NOMO-1 (cell line): ENCODE measurements at regions not wholly inside any gene's neighbourhood (a gene's known extent, or its start where the extent isn't known, plus 50 kb on each side); places are given as distances from the start of the nearest gene placed in this dataset.
A peak's percentile ranks its signal among the peaks of the same experiment; 100 is the strongest.
"Not testable (repeated sequence)": the region's sequence is repeated elsewhere in the genome, so short reads cannot be mapped to it uniquely, and the experiment has no call there.

Experiments
- DNase-seq, 2 experiments: peaks; one replicate each; lab custom pipeline; 2025; ENCODE audit not compliant: unreplicated experiment in 2 of 2; lab: John Stamatoyannopoulos, UW

DNA sequence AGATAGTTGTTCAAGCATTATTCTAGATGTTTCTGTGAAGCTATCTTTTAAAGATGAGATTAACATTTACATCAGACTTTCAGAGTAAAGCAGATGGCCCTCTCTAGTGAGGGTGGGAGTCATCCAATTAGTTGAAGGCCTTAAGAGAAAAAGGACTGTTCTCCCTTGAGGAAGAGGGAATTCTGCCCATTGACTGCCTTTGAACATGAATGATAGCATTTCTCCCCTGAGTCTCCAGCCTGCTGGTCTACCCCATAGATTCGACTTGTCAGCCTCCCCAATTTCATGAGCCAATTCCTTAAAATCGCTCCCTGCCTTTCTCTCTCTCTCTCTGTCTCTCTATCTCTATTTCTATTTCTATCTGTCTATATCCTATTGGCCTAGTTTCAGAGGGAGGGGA is 115.5 kb downstream of the EBLN2 start:
- DNase-seq: no peak

DNA sequence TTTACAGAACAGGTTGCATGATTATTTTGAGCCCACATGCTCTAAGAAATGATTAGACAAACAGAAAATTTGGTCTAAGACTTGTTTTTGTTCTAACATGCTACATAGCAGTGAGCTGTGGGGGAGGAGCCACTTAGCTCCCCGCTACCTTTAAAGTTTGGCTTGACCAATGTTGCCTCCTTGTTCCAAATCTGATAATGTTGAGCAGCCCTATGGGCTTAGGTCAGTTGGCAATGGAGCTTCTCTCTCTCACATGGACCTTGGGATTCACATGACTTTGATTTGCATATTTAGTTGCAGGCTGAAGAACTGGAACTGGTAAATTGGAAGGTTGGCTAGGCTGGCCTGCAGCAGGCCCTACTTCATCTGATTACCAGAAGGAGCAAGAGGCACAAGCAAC is 116.4 kb downstream of the EBLN2 start:
- no peak for DNase-seq

- DNase-seq: no peak
Observed at GRCh38 chr3:73179601-73180000, 118.1 kb downstream of the EBLN2 start.

DNA sequence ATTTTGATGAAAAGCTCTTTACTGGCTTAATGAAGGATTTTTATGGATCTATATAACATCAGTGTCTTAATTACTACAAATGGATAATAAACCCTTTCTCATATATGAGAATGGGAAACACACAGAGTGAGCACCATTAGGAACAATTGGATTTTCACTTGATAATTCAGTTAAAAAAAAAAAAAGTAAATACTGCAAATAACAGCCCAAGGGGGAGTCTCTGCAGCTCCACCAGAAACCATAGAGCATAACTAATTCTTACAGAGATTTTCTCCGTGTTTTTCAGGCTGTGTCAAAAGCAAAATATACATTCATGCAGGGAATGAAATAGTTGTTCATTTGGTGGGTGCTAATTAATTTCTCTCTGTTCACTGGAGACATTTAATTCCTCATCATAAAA is 125.3 kb downstream of the EBLN2 start:
- no peak for DNase-seq

- DNase-seq: no peak
Observed at GRCh38 chr3:73187328-73187727, 125.9 kb downstream of the EBLN2 start.

GRCh38 chr3:73188707-73189106 is 127.2 kb downstream of the EBLN2 start:
- no peak for DNase-seq

GRCh38 chr3:73192036-73192738 is 130.7 kb downstream of the EBLN2 start:
- peak in 1 of 2 experiments; percentile 4 for DNase-seq

- not testable (repeated sequence) for DNase-seq
Observed at GRCh38 chr3:73193943-73194342, 132.5 kb downstream of the EBLN2 start.

GRCh38 chr3:73197187-73197586 is 135.7 kb downstream of the EBLN2 start:
- peak in 1 of 2 experiments; percentile 0 for DNase-seq

GRCh38 chr3:73203101-73203500 is 141.6 kb downstream of the EBLN2 start:
- no peak for DNase-seq

GRCh38 chr3:73203633-73204032 is 142.2 kb downstream of the EBLN2 start:
- no peak for DNase-seq

DNA sequence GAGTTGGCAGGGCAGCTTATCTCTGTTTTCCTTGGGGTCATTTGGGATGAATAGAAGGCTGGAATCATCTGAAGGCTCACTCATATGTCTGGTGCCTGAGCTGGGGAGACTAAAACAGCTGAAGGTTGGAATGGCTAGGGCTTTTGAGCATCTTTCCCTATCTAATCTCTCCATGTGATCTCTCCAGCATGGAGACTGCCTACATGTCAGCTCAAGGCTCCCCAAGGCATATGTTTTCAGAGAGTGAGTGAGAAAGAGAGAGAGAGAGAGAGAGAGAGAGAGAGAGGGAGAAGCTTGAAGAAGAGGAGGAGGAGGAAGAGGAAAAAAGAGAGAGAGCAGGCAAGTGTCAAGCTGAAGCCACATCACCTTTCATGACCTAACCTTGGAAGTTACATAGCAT is 143.4 kb downstream of the EBLN2 start:
- no peak for DNase-seq

GRCh38 chr3:73206030-73206429 is 144.6 kb downstream of the EBLN2 start:
- DNase-seq: no peak

DNA sequence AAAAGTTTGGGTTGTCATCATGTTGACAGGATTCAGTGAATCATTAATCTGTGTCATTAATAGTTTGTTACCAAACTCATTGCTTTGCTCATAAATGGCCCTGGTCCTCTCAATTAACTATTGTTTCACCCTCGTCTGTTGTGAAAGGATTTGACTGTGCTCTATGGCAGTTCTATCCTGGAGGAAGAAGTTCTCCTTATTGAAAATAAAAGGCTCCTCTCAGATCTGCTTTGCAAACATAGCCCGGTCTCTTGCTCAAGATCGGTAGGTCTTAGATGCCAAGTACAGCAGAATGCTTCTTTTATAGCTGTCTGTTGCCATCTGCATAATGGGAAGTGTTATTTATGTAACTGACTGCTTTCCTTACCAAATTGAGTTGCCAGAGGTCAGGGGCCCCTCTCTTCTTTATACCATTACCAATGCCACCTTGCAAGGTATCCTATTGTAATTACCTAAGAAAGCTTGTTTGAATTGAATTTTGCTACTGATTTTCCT is 146.5 kb downstream of the EBLN2 start:
- peak; percentile 20 to 58 for DNase-seq

- DNase-seq: no peak
Observed at GRCh38 chr3:73210759-73211158, 149.3 kb downstream of the EBLN2 start.

GRCh38 chr3:73212683-73213082 is 151.2 kb downstream of the EBLN2 start:
- DNase-seq: no peak

- no peak for DNase-seq
Observed at GRCh38 chr3:73213896-73214295, 152.4 kb downstream of the EBLN2 start.

DNA sequence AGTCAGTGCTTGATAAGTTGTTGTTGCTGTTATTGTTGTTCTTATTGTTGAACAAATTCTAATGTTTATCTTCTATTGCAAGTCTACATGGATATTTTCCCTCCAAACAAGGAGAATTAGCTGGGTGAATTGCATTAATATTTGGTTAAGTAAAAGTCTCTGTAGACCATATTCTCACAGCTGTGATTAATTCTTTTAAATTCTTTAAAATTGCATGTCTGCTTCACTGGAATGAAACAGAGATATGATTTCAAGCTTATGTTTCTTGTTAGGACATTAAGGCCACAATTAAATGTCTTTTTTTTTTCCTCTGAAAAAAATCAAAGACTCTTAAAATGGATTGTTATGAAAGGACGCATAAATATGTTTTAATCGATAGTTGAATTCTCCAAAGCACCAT is 153.4 kb downstream of the EBLN2 start:
- no peak for DNase-seq

DNA sequence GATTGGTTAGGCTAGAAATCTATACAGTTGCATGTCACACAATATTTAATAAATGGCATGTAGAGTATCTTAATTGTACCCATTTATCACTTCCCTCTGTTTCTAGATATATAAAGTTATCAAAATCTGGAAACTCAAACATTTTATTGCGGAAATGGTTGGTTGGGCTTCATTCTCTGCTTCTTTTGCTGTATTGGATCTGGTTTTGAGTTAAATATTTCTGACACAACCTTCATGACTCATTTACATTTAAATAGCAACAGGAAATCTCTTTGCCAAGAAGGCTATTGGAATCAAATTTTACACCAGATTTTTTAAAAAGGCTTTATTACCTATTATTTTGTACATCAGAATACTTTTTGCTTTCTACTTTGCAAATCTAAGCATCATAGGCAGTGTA is 153.8 kb downstream of the EBLN2 start:
- DNase-seq: no peak

- DNase-seq: no peak
Observed at GRCh38 chr3:73215901-73216300, 154.4 kb downstream of the EBLN2 start.

GRCh38 chr3:73216310-73216709 is 154.9 kb downstream of the EBLN2 start:
- DNase-seq: no peak

GRCh38 chr3:73222126-73222525 is 160.7 kb downstream of the EBLN2 start:
- no peak for DNase-seq
